HL-60/S4 treated with phorbol 12-myristate 13-acetate at 8.2 ng/mL for 4 days and 3 days (cell line): ENCODE measurements at regions not wholly inside any gene's neighbourhood (a gene's known extent, or its start where the extent isn't known, plus 50 kb on each side); places are given as distances from the start of the nearest gene placed in this dataset.
"Not testable (repeated sequence)": the region's sequence is repeated elsewhere in the genome, so short reads cannot be mapped to it uniquely, and the experiment has no call there.

ENCODE experiments used
- in situ Hi-C: fragments of 300-500 bp; cut with MboI; formaldehyde crosslinking; loops from 2 replicates; pipeline ENCODE4 v1.15.0; 2022; ENCODE audit warnings: low sequenced_read_pairs

- in situ Hi-C loops = no loop called here
These were observed 123.0 kb upstream of the DYRK2 start for GRCh38 chr12:67525617-67525884.

GRCh38 chr12:67526129-67526528, 122.4 kb upstream of the DYRK2 start:
- in situ Hi-C loops = no loop called here

- in situ Hi-C loops = no loop called here
These were observed 117.5 kb upstream of the DYRK2 start for GRCh38 chr12:67531051-67531450.

GRCh38 chr12:67531501-67531900, 117.0 kb upstream of the DYRK2 start:
- in situ Hi-C loops = no loop called here

GRCh38 chr12:67533159-67533558, 115.4 kb upstream of the DYRK2 start:
- in situ Hi-C loops = no loop called here

- in situ Hi-C loops = no loop called here
These were observed 114.5 kb upstream of the DYRK2 start for GRCh38 chr12:67534046-67534445.

GRCh38 chr12:67534681-67535080, 113.9 kb upstream of the DYRK2 start:
- in situ Hi-C loops = no loop called here

GRCh38 chr12:67535176-67535575, 113.4 kb upstream of the DYRK2 start:
- in situ Hi-C loops = no loop called here

- in situ Hi-C loops = no loop called here
These were observed 112.6 kb upstream of the DYRK2 start for GRCh38 chr12:67535971-67536370.

- in situ Hi-C loops = no loop called here
These were observed 109.2 kb upstream of the DYRK2 start for GRCh38 chr12:67539329-67539728.

- in situ Hi-C loops = no loop called here
These were observed 108.6 kb upstream of the DYRK2 start for GRCh38 chr12:67539946-67540345.

- in situ Hi-C loops = no loop called here
These were observed 107.5 kb upstream of the DYRK2 start for GRCh38 chr12:67540920-67541624.

- in situ Hi-C loops = no loop called here
These were observed 106.9 kb upstream of the DYRK2 start for GRCh38 chr12:67541625-67541991.

GRCh38 chr12:67543021-67543770, 105.3 kb upstream of the DYRK2 start:
- in situ Hi-C loops = no loop called here

- in situ Hi-C loops = no loop called here
These were observed 103.2 kb upstream of the DYRK2 start for GRCh38 chr12:67545298-67545697.

- in situ Hi-C loops = no loop called here
These were observed 101.8 kb upstream of the DYRK2 start for GRCh38 chr12:67546746-67547145.

GRCh38 chr12:67555075-67555717, 93.3 kb upstream of the DYRK2 start:
- in situ Hi-C loops = not testable (repeated sequence)

GRCh38 chr12:67558775-67559174, 89.8 kb upstream of the DYRK2 start:
- in situ Hi-C loops = no loop called here

- in situ Hi-C loops = no loop called here
These were observed 88.8 kb upstream of the DYRK2 start for GRCh38 chr12:67559751-67560150.

GRCh38 chr12:67562513-67563287, 85.8 kb upstream of the DYRK2 start:
- in situ Hi-C loops = no loop called here

- in situ Hi-C loops = no loop called here
These were observed 80.5 kb upstream of the DYRK2 start for GRCh38 chr12:67568055-67568454.

- in situ Hi-C loops = no loop called here
These were observed 76.1 kb upstream of the DYRK2 start for GRCh38 chr12:67572492-67572891.
